Fibroblast of pulmonary artery (primary cell): ENCODE measurements at regions not wholly inside any gene's neighbourhood (a gene's known extent, or its start where the extent isn't known, plus 50 kb on each side); places are given as distances from the start of the nearest gene placed in this dataset.

ENCODE experiments used
- DNase-seq: peaks from one replicate; pipeline ENCODE4 v3.0.0-alpha.2; 2010; ENCODE audit warnings: low read depth
- H3K4me3 ChIP-seq: replicated peaks from 2 replicates; pipeline ENCODE4 v1.5.1; 2011; ENCODE audit warnings: low read depth, mild to moderate bottlenecking, control low read depth, low read length, moderate library complexity
- TF ChIP-seq, protein P1 (sequence below): IDR thresholded peaks from 2 replicates; pipeline ENCODE4 v1.5.1; 2011; ENCODE audit warnings: mild to moderate bottlenecking, control low read depth, low read length, inconsistent platforms; ENCODE audit errors: missing control alignments

DNA sequence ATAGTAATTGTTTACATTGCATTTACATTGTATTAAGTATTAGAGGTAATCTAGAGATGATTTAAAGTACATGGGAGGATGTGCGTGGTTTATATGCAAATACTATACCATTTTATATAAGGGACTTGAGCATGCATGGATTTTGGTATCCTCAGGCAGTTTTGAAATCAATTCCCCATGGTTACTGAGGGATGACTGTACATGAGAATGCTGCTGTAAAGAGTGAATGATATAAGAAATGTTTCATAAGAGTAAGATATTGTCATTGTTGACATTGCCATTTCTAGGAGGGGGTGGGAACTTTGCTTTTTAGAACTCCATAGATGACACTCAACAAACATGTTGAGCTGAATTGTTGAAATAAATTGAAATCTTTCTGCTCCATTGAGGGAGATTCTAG lies 185.0 kb downstream of the SEMA6A start:
- H3K4me3 ChIP-seq = no peak overlapping the region
- TF ChIP-seq, protein P1, sequence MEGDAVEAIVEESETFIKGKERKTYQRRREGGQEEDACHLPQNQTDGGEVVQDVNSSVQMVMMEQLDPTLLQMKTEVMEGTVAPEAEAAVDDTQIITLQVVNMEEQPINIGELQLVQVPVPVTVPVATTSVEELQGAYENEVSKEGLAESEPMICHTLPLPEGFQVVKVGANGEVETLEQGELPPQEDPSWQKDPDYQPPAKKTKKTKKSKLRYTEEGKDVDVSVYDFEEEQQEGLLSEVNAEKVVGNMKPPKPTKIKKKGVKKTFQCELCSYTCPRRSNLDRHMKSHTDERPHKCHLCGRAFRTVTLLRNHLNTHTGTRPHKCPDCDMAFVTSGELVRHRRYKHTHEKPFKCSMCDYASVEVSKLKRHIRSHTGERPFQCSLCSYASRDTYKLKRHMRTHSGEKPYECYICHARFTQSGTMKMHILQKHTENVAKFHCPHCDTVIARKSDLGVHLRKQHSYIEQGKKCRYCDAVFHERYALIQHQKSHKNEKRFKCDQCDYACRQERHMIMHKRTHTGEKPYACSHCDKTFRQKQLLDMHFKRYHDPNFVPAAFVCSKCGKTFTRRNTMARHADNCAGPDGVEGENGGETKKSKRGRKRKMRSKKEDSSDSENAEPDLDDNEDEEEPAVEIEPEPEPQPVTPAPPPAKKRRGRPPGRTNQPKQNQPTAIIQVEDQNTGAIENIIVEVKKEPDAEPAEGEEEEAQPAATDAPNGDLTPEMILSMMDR = no peak
- no peak for DNase-seq

DNA sequence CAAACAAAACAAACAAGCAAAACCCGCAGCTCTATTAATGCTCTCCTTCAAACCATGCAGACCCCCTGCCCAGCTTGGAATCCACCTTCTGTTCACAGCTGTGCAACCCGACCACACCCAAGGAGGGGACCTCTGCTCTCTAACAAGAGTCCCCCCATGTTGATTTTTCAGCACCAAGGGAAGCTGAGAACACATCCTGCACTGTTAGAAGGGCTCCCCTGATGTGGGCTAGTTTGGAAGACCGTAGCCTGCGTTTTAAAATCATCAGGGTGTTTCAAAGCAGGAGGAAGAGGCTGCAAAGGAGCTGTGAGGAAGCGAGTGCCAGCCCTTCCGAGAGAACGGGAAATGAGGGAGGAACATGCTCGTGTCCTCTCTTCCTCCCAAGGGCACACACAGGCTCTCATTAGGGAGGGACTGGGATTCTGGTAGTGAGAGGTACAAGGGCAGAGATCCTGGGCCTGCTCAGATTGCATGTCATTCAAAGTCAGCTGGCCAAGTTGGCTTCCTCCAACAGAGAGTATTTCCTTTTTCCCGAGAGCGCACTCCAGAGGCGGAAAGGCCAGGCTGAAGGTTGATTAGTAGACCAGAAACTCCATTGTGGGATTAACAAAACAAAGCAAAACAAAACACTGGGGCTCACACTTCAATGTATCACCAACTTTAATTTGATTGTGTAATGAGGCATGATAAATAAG lies 185.9 kb downstream of the SEMA6A start:
- TF ChIP-seq, protein P1 = no peak
- no peak for DNase-seq
- H3K4me3 ChIP-seq = no peak overlapping the region

DNA sequence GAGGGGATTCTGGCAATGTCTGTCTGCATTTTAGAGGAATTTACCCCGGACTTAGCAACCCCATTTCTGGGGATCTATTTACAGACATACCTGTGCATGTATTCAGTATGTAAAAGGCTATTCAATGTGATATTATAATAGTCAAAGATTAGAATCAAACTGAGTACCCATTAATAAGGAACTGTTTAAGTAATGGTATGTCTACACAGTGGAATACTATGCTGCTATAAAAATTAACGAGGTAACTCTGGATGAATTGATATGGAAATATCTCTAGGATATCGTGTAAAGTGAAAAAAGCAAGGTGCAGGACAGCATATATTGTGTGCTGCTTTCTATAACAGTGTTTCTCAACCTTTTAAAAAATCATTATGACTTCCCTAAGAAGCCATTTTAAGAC lies 186.9 kb downstream of the SEMA6A start:
- TF ChIP-seq, protein P1 = no peak
- H3K4me3 ChIP-seq = no peak overlapping the region
- DNase-seq = no peak

DNA sequence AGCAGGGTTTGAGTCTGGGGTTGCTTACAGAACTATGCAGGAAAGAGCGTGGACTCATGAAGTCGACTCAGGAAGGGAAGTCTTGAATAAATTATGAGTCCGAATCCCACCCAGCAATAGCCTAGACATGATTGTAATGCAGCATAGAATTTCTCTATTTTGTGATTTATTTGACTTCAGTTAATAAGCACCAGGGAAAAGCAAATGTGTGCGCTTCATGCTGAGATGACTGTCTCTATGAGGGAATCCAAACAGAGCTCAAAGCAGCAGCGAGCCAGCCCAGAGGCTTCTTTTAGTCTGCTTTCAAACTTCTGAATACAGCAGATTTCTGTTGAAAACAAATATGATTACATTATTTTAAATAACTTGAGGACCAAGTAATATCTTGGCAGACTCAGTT lies 188.0 kb downstream of the SEMA6A start:
- H3K4me3 ChIP-seq = no peak overlapping the region
- DNase-seq = no peak
- TF ChIP-seq, protein P1 = no peak

DNA sequence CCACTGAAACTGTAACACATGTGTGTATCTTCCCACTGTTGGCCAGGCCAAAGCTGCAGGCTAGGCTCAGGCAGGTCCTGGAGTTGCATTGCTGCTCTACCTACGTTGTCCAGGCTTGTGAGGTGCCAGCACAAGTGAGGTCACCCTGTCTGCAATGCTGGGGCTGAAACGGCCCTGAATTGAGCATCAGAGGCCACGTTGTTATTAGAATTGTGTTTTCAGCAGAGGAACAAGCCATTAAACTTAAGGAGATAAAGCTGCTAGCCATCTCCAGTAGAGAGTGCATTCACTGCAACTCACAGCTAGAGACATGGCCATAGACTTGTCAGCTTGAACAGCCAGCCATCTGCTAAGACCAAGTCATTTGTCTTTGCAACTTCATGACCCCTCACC lies 191.8 kb downstream of the SEMA6A start:
- TF ChIP-seq, protein P1 = no peak
- H3K4me3 ChIP-seq = no peak overlapping the region
- DNase-seq = no peak

DNA sequence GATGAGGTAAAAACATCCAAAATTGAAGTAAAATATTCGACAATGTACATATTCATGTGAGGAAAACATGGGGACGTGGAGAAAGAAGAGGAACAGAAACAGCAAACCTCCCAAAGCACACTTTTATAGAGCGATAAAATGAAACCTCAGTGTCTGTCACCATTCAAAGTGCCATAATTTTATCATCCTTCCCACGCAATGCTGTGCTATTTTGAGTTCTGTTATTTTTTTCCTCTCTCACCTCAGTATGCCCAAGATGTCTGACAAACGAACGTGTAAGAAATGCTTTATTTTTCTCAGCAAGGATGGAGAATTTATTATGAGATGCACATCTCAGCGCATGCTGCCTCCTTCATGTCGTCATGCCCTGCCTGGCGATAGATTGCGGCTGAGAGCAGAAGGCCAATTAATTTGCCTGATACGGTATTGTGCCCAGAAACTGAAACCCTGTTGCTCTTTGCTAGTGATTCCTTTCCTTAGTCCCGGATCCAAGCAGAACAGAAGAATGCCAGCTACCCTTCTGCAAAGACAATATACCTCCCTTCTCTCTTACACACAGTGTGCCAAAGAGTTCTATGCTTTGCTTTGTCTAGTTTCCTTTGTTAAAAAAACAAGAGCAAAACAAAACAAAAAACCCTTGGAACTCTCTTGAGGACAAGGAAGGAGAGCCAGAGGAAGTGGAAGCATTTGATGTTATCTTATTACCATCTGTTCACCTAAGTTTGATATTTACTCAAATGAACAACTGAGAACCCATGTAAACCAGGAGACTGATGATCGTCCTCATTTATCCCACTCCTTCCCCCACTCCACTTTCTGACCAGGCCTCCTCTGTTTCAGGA lies 192.4 kb downstream of the SEMA6A start:
- H3K4me3 ChIP-seq = no peak overlapping the region
- no peak for DNase-seq
- TF ChIP-seq, protein P1 = no peak

DNA sequence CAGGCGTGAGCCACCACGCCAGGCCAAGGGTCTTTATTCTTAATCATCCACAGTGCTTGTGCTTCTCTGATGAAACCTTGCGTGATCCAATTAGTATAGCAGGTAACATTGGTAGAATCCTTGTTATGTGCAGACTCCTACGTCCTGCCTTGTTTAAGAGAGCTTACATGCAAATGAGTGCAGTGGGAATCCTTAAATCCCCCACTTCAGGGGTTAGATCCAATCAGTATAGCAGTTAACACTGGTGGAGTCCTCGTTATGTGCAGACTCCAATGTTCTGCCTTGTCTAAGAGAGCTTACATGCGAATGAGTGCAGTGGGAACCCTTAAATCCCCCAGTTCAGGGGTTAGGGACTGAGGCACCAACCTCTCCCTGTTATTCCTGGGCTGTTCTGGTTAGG lies 193.4 kb downstream of the SEMA6A start:
- DNase-seq = no peak
- no peak overlapping the region for H3K4me3 ChIP-seq
- TF ChIP-seq, protein P1 = no peak
